ENCODE measurements at regions not wholly inside any gene's neighbourhood (a gene's known extent, or its start where the extent isn't known, plus 50 kb on each side); places are given as distances from the start of the nearest gene placed in this dataset.

GRCh38 chr2:2503864-2504418 is 172.9 kb upstream of the MYT1L start (continued):
- TF ChIP-seq CHD7 (IDR thresholded peaks at IDR 0.05; ENCODE audit: insufficient replicate concordance, low read length) (no peak), ZNF274 (IDR thresholded peaks at IDR 0.05; ENCODE audit: borderline replicate concordance, extremely low read depth, low read length) (no peak), TEAD4 (IDR thresholded peaks at IDR 0.05; ENCODE audit: low read depth, low read length) (no peak)

Measured in H1 (cell line).